ENCODE measurements at regions not wholly inside any gene's neighbourhood (a gene's known extent, or its start where the extent isn't known, plus 50 kb on each side); places are given as distances from the start of the nearest gene placed in this dataset.

DNA sequence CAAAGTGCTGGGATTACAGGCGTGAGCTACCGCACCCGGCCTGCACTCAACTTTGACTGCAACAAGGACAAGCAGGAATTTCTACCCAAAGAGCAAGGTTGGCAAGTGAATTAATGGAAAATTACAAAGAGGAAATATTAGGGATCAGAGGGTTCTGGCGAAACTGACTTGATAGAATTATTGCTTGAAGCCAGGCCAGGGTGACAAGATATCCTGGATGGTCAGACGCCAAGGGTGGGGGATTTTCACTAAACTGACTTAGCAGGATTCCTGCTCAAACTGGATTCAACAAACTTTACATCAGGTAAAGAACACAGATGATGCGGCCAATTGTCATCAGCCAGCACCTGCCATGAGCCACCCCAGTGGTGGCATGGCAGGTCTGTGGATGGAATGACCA is 603.6 kb upstream of the MGMT start:
- in situ Hi-C loops (cut with MboI; ENCODE audit: low sequenced_read_pairs) = no loop called here

DNA sequence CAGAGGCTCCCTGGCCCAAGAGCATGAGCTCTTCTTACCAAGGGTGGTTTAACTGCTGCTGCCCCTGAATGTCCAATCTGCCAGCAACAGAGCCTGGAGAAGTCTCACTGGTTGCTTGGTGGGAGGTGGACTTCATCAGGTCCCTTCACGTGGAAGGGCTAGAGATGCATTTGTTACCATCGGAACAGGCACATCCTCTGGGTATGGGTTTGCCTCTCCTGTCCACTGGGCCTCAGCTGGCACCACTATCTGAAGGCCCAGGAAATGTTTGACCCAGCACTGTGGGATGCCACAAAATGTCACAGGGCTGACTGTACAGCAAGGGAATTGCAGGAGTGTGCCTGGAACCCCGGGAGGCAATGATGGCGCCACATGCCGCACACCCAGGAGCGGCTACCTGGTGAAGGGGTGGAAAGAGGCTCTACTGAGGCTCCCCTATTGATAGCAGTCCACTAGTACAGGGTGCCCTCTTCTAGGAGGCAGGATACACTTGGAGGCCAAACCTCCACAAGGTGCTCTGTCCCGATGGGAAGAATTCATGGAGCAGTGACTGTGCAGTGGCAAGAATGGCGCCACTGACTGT is 603.1 kb upstream of the MGMT start:
- in situ Hi-C loops (cut with MboI; ENCODE audit: low sequenced_read_pairs) = no loop called here

- in situ Hi-C loops (cut with MboI; ENCODE audit: low sequenced_read_pairs) = no loop called here
These were observed 602.3 kb upstream of the MGMT start for GRCh38 chr10:128864554-128865295.

GRCh38 chr10:128865436-128866195 is 601.4 kb upstream of the MGMT start:
- in situ Hi-C loops (cut with MboI; ENCODE audit: low sequenced_read_pairs) = no loop called here

DNA sequence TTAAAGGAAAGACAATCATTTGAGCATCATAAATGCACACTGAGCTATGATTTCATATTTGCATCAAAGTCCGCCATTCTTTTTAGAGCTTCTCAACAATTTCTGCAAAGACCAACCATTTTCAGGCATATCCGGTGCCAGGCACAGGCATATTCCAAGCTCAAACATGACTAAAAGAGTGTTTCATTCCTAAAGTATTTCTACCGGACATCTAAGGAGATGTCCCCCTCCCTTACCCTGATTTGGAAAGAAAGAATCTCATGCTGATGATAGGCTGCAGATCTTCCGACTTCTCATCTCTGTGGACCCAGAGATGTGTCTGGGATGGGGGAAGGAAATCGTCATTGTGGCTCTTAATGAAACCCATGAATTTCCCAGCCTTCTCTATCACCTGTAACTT is 600.5 kb upstream of the MGMT start:
- in situ Hi-C loops (cut with MboI; ENCODE audit: low sequenced_read_pairs) = no loop called here

DNA sequence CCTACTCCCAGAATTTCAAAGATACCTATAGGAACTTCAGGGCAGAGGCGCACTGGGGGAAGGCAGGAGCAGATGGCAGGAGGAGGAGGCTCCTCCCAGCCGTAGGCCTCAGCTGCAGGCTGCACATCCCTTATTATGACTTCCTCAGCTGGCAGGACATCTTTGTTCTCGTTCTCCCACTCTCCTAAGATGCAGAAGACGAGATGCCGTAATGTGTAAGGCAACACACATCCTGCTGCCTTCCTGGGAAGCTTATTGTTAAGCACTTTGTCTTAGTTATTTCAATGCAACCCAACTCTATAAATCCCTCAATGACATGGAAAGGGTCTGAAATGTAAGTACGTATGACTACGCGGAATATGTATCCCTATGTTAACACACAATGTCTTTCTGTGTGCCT is 599.8 kb upstream of the MGMT start:
- in situ Hi-C loops (cut with MboI; ENCODE audit: low sequenced_read_pairs) = no loop called here

GRCh38 chr10:128867819-128868218 is 599.2 kb upstream of the MGMT start:
- in situ Hi-C loops (cut with MboI; ENCODE audit: low sequenced_read_pairs) = no loop called here

DNA sequence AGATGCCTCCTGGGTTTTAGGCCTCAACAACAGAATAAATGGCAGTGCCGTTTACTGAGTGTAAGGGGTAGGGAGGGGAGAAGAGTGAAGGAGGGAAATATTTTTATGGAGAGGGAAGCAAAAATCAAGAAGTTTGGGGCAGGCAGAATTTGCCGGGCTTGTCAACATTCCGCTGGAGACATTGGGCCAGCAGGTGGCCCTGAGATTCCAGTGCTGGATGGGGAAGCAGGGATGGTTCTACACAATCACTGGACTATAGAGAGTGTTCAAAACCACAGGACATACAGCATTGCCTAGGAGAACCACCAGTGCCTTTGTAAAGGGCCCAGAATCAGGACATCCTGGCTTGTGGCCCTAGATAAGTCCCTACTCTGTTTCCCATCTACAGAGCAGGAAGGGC is 598.6 kb upstream of the MGMT start:
- in situ Hi-C loops (cut with MboI; ENCODE audit: low sequenced_read_pairs) = no loop called here

DNA sequence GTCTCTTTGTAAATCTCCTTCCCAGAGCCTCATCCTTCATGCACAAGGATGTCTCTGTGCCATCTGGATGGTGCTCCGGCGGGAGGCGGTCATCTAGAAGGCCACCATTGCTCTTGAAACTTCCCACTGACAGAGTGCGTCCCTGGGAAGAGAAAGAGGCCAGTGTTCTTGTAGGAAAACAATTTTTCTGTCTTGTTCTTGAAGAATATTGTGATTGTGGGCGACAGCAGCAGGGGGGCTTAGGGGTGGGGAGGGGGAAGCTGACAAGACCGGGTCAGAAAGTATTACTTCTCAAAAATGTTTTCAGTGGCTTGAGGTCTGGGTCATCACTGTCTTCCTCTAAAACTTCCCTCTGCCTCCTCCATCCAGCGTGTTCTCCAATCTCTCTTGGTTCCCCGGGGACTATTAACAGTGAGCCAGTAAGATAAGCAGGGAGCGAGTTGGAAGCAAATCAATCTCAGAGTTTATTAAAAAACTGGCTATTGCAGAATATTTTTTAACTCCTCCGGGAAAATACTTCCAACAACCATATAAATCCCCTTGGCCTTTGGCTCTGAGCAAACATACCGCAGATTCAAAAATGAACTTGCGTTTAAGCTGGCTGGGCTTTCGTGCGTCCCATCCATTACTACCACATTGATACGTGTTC is 597.8 kb upstream of the MGMT start:
- in situ Hi-C loops (cut with MboI; ENCODE audit: low sequenced_read_pairs) = no loop called here

GRCh38 chr10:128870830-128871597 is 596.0 kb upstream of the MGMT start:
- in situ Hi-C loops (cut with MboI; ENCODE audit: low sequenced_read_pairs) = no loop called here

DNA sequence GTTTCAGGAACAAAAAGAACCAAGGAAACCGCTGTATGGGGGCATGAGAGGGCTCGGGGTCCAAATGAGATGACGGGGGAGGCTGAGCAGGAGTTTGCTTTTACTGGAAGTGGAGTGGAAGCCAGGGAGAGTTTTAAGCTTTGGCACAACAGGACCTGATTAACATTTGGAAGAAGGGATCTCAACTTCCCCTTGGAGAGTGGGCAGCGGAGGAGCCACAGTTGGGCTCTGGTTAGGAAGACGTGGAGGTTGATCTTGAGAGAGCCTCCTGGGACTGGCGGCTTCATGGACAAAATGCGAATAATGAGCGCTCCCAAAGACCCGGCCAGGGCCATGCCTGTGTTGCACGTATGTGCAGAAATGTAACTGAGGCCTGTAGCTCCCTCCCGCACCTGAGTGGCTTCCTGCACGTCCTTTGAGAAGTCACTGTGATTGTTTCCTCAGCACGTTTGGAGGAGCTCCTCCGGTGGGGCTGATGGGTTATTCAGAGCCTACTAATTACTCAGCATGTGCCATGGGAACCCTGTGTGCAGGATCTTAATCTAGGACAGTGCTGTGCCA is 595.3 kb upstream of the MGMT start:
- in situ Hi-C loops (cut with MboI; ENCODE audit: low sequenced_read_pairs) = no loop called here

GRCh38 chr10:128873411-128874054 is 593.5 kb upstream of the MGMT start:
- in situ Hi-C loops (cut with MboI; ENCODE audit: low sequenced_read_pairs) = no loop called here

- in situ Hi-C loops (cut with MboI; ENCODE audit: low sequenced_read_pairs) = no loop called here
These were observed 592.7 kb upstream of the MGMT start for GRCh38 chr10:128874331-128874730.

GRCh38 chr10:128875030-128875744 is 591.9 kb upstream of the MGMT start:
- in situ Hi-C loops (cut with MboI; ENCODE audit: low sequenced_read_pairs) = no loop called here

- in situ Hi-C loops (cut with MboI; ENCODE audit: low sequenced_read_pairs) = no loop called here
These were observed 590.9 kb upstream of the MGMT start for GRCh38 chr10:128875956-128876736.

DNA sequence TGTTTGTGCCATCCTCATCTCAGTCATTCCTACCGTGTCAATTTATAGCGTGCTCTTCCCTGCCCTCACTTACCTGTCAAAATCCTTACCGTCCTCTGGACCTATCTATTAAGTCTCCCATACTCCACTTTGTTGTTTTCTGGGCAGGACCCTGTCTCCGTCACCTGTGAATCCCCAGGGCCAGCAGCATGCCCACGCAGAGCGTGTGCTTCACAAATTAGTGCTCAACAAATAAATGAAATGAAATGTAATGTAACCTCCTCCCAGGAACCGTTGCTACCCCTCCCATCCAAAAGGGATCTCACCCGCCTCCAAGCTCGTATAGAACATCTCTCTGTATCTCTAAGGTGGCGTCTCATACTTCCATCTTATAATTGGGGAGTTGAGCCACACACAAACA is 589.9 kb upstream of the MGMT start:
- in situ Hi-C loops (cut with MboI; ENCODE audit: low sequenced_read_pairs) = no loop called here

DNA sequence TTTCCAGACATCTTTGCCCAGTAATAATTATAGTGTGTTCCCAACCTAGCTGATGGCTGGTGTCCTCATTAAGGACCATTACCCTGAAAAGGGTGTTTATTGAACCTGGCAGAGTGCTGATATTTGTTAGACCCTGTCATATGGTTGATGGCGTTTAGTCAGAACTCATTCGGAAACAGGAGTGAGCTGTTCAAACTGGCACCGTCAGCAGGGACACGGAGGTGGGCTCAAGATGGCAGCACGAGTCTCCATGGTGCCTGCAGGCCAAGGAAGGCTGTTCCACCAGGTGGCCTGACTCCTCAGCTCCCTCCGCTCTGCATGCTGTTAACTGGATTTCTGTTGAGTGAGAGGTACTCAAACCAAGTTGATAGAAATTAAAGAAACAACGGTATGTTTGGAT is 589.1 kb upstream of the MGMT start:
- in situ Hi-C loops (cut with MboI; ENCODE audit: low sequenced_read_pairs) = no loop called here

- in situ Hi-C loops (cut with MboI; ENCODE audit: low sequenced_read_pairs) = no loop called here
These were observed 588.0 kb upstream of the MGMT start for GRCh38 chr10:128879030-128879429.
